ENCODE measurements at regions not wholly inside any gene's neighbourhood (a gene's known extent, or its start where the extent isn't known, plus 50 kb on each side); places are given as distances from the start of the nearest gene placed in this dataset.

GRCh38 chr10:7473474-7473873 lies 62.6 kb upstream of the SFMBT2 start:
- Mint-ChIP-seq H3K36me3 (peaks cover 7 to 8% of the 10 kb centered on the region in 2 donors), H3K27me3 (no peaks in the 10 kb centered on the region), H3K27ac (peak overlapping the region; percentile 69), H3K4me1 (peaks cover 52 to 85% of the 10 kb centered on the region in 2 donors), H3K9me3 (peaks cover 0 to 5% of the 10 kb centered on the region in 2 donors), H3K4me3 (no peak overlapping the region)
- ATAC-seq (replicated peaks) (no peak), DNase-seq (no peak)

- Mint-ChIP-seq H3K27ac (peak overlapping the region; percentile 88), H3K9me3 (no peaks in the 10 kb centered on the region), H3K4me1 (peaks cover 45 to 75% of the 10 kb centered on the region in 2 donors), H3K27me3 (no peaks in the 10 kb centered on the region), H3K4me3 (peak overlapping the region; percentile 71 to 73), H3K36me3 (no peaks in the 10 kb centered on the region)
- ATAC-seq (replicated peaks) (peak; percentile 89 to 91), DNase-seq (peak; percentile 86)
These were observed 61.0 kb upstream of the SFMBT2 start for GRCh38 chr10:7471720-7472367.

GRCh38 chr10:7470371-7470770 lies 59.5 kb upstream of the SFMBT2 start:
- ATAC-seq (replicated peaks), result no peak
- DNase-seq, result no peak
- H3K4me1 Mint-ChIP-seq, result peaks cover 45 to 75% of the 10 kb centered on the region in 2 donors
- H3K4me3 Mint-ChIP-seq, result peak overlapping the region; percentile 47 to 73
- H3K27me3 Mint-ChIP-seq, result no peaks in the 10 kb centered on the region
- H3K36me3 Mint-ChIP-seq, result no peaks in the 10 kb centered on the region
- H3K9me3 Mint-ChIP-seq, result no peaks in the 10 kb centered on the region
- H3K27ac Mint-ChIP-seq, result peak overlapping the region; percentile 14

- Mint-ChIP-seq H3K4me3 (no peak overlapping the region), H3K27ac (peak overlapping the region; percentile 42), H3K27me3 (no peaks in the 10 kb centered on the region), H3K4me1 (peaks cover 33 to 67% of the 10 kb centered on the region in 2 donors), H3K36me3 (peaks cover 5 to 7% of the 10 kb centered on the region in 2 donors), H3K9me3 (peaks cover 7% of the 10 kb centered on the region in 2 donors)
- no peak for DNase-seq
- ATAC-seq (replicated peaks), result no peak
These were observed 56.3 kb upstream of the SFMBT2 start for GRCh38 chr10:7467031-7467667.

- Mint-ChIP-seq H3K36me3 (peaks cover 5 to 7% of the 10 kb centered on the region in 2 donors), H3K4me3 (no peak overlapping the region), H3K27me3 (no peaks in the 10 kb centered on the region), H3K9me3 (peaks cover 7% of the 10 kb centered on the region in 2 donors), H3K27ac (peak overlapping the region; percentile 7), H3K4me1 (peaks cover 17 to 43% of the 10 kb centered on the region in 2 donors)
- DNase-seq, result no peak
- ATAC-seq (replicated peaks), result no peak
These were observed 53.9 kb upstream of the SFMBT2 start for GRCh38 chr10:7464691-7465090.
